T-helper 17 cell (primary cell): ENCODE measurements at regions not wholly inside any gene's neighbourhood (a gene's known extent, or its start where the extent isn't known, plus 50 kb on each side); places are given as distances from the start of the nearest gene placed in this dataset.

Experiments used
- ATAC-seq: fragments of 150-1000 bp; cut with Tn5 transposase; 2 replicates; pipeline ENCODE4 v1.10.0; 2021; ENCODE audit warnings: mild to moderate bottlenecking, moderate library complexity
- DNase-seq, 3 donors: peaks; one replicate each; pipeline versions ENCODE4 v3.0.0 to v3.0.0-alpha.2; 2020 to 2021
- H3K9me3 ChIP-seq: one replicate; pipeline ENCODE4 v1.7.0; 2013; ENCODE audit warnings: low read length, mild to moderate bottlenecking; ENCODE audit not compliant: control insufficient read depth, poor library complexity, severe bottlenecking
- H3K27ac Mint-ChIP-seq: one replicate; pipeline ENCODE4 v1.8.0; 2022; ENCODE audit warnings: mild to moderate bottlenecking, moderate library complexity, mixed read lengths
- H3K27me3 Mint-ChIP-seq: one replicate; pipeline ENCODE4 v1.8.0; 2022; ENCODE audit warnings: mixed read lengths
- H3K36me3 Mint-ChIP-seq: one replicate; pipeline ENCODE4 v1.8.0; 2022; ENCODE audit warnings: low read depth, mixed read lengths
- H3K4me1 Mint-ChIP-seq: one replicate; pipeline ENCODE4 v1.8.0; 2022; ENCODE audit warnings: mild to moderate bottlenecking, mixed read lengths
- H3K4me3 Mint-ChIP-seq: one replicate; pipeline ENCODE4 v1.8.0; 2022; ENCODE audit warnings: mild to moderate bottlenecking, moderate library complexity, mixed read lengths

DNA sequence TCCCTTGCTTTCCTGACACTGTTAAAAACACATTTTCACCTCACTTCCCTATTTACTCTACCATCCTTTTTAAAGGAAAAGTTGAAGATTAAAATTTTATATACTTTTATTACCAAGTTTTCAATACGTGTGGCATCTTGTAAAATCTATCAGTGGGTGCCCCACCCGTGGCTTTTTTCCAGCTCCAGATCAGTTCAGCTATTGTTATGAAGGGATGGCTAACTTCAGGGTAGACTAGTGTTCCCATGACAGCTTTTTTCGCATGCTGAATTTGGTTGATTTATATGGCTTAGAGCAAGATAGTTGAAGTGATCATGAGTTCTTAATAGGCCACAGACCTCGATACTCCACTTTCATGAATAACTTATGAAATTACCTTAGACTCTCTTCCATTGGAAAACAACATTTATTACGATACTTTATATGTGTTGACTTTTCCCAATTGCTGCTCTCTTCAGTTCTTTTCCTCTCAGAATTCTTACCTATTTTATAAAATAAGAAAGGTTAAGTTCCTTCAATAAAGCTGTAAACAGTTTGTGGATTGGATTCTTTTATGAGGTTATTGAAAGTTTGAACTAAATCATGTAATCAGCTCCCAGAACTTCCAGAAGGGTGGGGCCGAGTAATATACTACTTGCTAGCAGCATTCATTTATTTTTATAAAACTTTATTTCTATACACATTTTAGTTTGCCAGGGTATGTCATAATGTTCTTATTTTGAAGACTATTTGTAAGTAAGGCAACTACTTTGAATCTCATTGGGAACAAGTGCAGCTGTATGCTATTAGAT lies 680.9 kb downstream of the SATB2 start:
- H3K27me3 Mint-ChIP-seq, result peaks cover 7% of the 10 kb centered on the region
- H3K4me1 Mint-ChIP-seq, result no peaks in the 10 kb centered on the region
- H3K36me3 Mint-ChIP-seq, result no peaks in the 10 kb centered on the region
- DNase-seq, result no peak
- no peaks in the 10 kb centered on the region for H3K9me3 ChIP-seq
- H3K4me3 Mint-ChIP-seq, result no peak overlapping the region
- no peak for ATAC-seq
- H3K27ac Mint-ChIP-seq, result no peak overlapping the region

DNA sequence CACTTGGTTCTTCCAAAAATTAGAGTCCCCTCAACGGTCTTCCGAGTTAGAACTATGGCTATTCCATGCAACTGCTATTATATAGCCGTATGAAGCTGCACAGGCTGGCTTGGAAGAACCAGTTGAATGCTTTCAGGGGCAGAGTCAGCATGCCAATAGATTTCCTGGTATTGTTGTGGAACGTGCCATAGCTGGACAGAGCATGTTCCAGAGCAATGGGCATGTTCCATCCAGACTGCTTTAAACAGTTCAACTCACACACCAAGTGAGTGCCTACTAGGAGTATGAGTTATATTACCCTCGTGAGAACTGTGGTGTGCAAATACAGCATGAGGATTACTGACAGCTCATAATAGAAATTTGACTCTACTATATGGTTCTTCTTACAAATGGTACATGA lies 682.0 kb downstream of the SATB2 start:
- Mint-ChIP-seq H3K27me3 (peaks cover 7% of the 10 kb centered on the region), H3K4me3 (no peak overlapping the region), H3K36me3 (no peaks in the 10 kb centered on the region), H3K4me1 (no peaks in the 10 kb centered on the region), H3K27ac (no peak overlapping the region)
- DNase-seq (no peak), ATAC-seq (no peak)
- no peaks in the 10 kb centered on the region for H3K9me3 ChIP-seq

DNA sequence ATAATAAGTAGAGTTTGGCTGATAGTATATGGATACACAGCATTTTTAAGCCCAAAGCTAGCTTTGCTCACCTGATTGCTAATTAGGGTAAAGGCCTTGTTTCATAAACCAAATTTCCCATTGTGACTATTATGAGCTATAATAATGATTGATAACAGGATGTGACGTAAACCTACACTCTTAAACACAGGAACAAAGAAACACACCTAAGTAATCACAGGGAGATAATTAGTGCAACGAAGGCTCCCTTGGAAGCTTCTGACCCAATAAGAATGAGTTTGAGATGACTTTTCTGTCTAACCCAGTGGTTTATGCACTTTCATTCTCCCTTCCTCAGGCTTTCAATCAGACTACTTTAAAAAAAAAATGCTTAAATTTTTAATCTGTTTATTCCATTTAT lies 683.2 kb downstream of the SATB2 start:
- H3K4me3 Mint-ChIP-seq, result no peak overlapping the region

DNA sequence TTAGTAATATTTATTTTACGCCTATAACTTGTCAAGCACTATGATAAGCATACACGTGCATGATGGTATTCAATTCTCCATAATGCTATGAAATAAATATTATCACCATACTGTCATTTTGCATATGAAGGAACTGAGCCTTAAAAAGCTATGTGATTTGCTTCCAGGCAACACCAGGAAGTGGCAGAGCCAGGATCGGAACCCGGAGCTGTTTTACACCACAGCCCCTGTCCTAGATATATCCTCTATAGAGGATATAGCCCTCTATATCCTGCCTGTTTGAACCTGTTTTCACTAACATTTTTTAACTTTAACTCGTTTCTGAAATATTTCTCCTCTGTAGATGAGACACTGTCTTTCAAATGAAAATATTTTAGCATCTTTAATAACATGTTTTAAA lies 690.0 kb downstream of the SATB2 start:
- Mint-ChIP-seq H3K36me3 (no peaks in the 10 kb centered on the region), H3K27ac (no peak overlapping the region), H3K4me1 (no peaks in the 10 kb centered on the region), H3K27me3 (peaks cover 8% of the 10 kb centered on the region), H3K4me3 (no peak overlapping the region)
- no peaks in the 10 kb centered on the region for H3K9me3 ChIP-seq
- ATAC-seq (no peak), DNase-seq (no peak)

More for the DNA sequence above, 683.2 kb downstream of the SATB2 start:
- Mint-ChIP-seq H3K4me1 (no peaks in the 10 kb centered on the region), H3K36me3 (no peaks in the 10 kb centered on the region), H3K27ac (no peak overlapping the region), H3K27me3 (no peaks in the 10 kb centered on the region)
- DNase-seq (no peak), ATAC-seq (no peak)
- H3K9me3 ChIP-seq, result no peaks in the 10 kb centered on the region

DNA sequence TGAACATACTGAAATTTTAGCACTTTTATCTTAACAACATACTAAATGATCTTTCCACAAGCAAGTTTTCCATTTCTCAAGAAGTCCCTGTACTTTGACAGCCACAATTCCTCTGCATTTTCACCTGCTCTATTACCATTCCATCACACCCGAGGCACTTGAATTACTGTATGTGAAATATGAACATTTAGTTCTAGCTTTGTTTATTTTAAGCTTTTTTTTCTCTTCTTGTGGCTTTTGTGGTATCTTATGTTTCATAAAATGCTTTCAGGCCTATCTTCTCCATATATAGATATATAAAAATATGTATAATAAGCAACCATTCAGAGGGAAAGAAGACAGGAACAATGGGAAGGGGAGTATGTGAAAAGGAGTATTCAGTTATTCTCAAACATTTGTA lies 693.9 kb downstream of the SATB2 start:
- H3K9me3 ChIP-seq, result no peaks in the 10 kb centered on the region
- no peak overlapping the region for H3K27ac Mint-ChIP-seq
- ATAC-seq (no peak), DNase-seq (no peak)
- no peak overlapping the region for H3K4me3 Mint-ChIP-seq
- H3K4me1 Mint-ChIP-seq, result no peaks in the 10 kb centered on the region
- H3K36me3 Mint-ChIP-seq, result no peaks in the 10 kb centered on the region
- peaks cover 8% of the 10 kb centered on the region for H3K27me3 Mint-ChIP-seq

DNA sequence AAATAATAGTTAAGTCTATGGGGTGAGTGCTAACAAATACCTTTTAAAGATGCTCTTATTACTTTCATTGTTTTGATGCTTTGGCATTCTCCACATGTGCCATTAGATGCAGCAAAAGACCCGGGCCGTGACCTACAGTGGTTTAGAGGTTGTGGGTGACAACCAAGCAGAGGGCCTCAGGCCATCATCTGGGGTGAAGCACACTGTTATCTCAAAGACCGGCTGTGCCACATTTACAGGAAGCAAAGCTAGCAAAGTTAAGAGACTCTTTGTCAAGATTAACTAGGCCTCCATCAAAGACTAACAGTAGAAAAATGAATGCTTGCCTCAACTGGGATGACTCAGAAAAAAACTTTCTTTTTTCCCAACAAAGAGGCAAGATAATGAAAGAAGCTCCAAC lies 695.3 kb downstream of the SATB2 start:
- Mint-ChIP-seq H3K4me1 (no peaks in the 10 kb centered on the region), H3K4me3 (no peak overlapping the region), H3K27me3 (peaks cover 8% of the 10 kb centered on the region), H3K36me3 (no peaks in the 10 kb centered on the region), H3K27ac (no peak overlapping the region)
- no peaks in the 10 kb centered on the region for H3K9me3 ChIP-seq
- DNase-seq (no peak), ATAC-seq (no peak)

DNA sequence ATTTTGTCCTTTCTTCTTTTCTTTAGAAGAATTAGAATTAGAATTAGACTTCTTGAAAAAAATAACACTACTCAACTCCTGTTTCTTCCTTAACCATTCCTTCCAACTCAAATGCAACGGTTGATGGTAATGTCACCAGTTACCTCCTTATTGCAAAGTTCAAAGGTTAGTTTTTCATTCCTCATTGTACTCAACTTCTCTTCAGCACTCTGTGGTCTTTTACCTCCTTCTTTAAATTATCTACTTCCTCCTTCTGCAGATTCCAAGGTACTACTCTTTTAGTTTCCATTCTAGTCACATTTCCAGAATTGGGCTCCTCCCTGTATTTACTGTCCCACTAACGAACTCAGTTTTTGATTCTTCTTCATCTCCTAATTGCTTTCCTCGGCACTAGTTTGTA lies 700.7 kb downstream of the SATB2 start:
- Mint-ChIP-seq H3K4me3 (no peak overlapping the region), H3K27me3 (no peaks in the 10 kb centered on the region), H3K36me3 (no peaks in the 10 kb centered on the region), H3K27ac (no peak overlapping the region), H3K4me1 (no peaks in the 10 kb centered on the region)
- ATAC-seq (no peak), DNase-seq (no peak)
- no peaks in the 10 kb centered on the region for H3K9me3 ChIP-seq

DNA sequence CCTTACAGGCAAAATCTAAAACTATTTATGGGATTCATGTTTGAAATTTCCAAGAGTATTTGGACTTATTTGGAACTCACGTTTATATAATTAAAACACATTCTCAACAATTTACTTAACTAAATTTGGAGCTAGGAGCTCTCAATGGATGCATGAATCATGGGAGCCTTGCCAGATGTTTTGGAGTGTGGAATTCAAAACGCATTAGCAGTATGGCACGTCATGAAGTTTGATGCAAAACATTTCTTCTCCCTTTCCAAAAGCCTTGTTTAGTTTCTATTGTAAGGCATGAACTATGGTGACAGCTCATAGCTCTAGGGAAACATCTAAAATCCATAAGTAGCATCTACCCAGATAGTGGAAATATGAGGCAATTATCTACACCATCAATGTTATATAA lies 701.6 kb downstream of the SATB2 start:
- ATAC-seq, result no peak
- no peaks in the 10 kb centered on the region for H3K9me3 ChIP-seq
- H3K27ac Mint-ChIP-seq, result no peak overlapping the region
- no peak for DNase-seq
- no peaks in the 10 kb centered on the region for H3K27me3 Mint-ChIP-seq
- no peaks in the 10 kb centered on the region for H3K4me1 Mint-ChIP-seq
- H3K4me3 Mint-ChIP-seq, result no peak overlapping the region
- H3K36me3 Mint-ChIP-seq, result no peaks in the 10 kb centered on the region

DNA sequence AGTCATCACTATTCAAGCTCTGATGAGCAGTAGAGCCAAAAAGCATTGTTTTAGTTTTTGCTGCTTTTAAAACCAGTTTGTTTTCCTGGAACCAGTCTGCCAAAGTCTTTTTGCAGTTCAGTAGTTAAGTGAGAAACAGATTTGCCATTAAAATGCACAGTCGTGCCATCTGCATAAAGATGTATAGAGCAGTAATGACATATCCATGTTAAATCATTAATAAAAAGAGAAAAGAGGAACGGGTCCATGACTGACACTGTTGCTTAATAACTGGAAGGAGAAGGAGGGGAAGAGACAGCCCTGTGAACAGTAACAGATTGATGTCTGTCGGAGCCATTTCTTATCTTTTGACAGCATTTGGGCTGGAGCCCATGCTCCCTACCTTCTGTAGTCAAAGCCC lies 704.6 kb downstream of the SATB2 start:
- ATAC-seq (no peak), DNase-seq (no peak)
- no peaks in the 10 kb centered on the region for H3K36me3 Mint-ChIP-seq
- H3K27ac Mint-ChIP-seq, result no peak overlapping the region
- H3K4me3 Mint-ChIP-seq, result no peak overlapping the region
- H3K9me3 ChIP-seq, result no peaks in the 10 kb centered on the region
- H3K27me3 Mint-ChIP-seq, result no peaks in the 10 kb centered on the region
- no peaks in the 10 kb centered on the region for H3K4me1 Mint-ChIP-seq

DNA sequence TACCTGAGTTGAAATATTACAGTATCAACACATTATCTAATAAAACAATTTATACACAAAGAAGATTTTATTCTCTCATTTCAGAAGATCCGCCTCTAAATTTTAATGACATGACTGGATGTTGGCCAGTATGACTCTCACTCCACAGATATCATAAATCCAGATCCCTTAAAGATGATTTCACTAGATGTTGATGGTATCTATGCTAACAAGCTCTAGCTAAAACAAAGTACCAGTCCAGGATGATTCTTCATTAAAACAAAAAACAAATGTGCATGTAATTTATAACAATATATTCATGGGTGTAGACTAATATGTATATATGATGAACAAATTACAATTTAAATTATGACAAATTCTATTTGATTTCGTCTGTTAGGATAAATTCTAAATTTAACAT lies 708.4 kb downstream of the SATB2 start:
- no peaks in the 10 kb centered on the region for H3K9me3 ChIP-seq

DNA sequence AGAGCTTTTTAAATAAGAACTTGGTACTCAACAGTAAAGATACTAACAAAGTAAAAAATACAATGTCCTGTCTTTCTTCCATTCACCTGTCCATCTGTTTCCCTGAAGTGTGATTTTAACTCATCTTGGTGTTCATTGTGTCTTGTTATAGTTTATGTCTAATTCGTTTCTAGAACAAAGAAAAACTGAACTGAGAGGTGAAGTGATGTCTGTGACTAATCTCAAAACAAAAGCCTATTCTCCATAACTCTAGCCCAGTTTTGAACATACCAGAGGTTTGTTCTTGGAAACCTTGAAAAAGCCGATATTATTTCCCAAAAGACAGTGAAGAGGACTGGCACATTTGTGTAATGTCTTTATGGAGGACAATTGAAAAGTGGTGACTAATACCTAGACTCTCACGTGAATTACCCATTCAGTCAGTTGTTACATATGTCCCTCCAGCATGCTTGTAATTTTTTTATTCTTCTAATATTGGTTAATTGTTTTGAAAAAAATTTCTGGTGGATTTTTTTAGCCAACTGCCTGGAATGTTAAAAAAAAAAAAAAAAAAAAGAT lies 725.8 kb downstream of the SATB2 start:
- ATAC-seq (no peak), DNase-seq (no peak)
- Mint-ChIP-seq H3K4me1 (no peaks in the 10 kb centered on the region), H3K36me3 (no peaks in the 10 kb centered on the region), H3K4me3 (no peak overlapping the region), H3K27me3 (no peaks in the 10 kb centered on the region), H3K27ac (no peak overlapping the region)
- no peaks in the 10 kb centered on the region for H3K9me3 ChIP-seq

More for the DNA sequence above, 708.4 kb downstream of the SATB2 start:
- Mint-ChIP-seq H3K4me1 (no peaks in the 10 kb centered on the region), H3K27me3 (peaks cover 8% of the 10 kb centered on the region), H3K4me3 (no peak overlapping the region), H3K36me3 (no peaks in the 10 kb centered on the region), H3K27ac (no peak overlapping the region)
- ATAC-seq (no peak), DNase-seq (no peak)

DNA sequence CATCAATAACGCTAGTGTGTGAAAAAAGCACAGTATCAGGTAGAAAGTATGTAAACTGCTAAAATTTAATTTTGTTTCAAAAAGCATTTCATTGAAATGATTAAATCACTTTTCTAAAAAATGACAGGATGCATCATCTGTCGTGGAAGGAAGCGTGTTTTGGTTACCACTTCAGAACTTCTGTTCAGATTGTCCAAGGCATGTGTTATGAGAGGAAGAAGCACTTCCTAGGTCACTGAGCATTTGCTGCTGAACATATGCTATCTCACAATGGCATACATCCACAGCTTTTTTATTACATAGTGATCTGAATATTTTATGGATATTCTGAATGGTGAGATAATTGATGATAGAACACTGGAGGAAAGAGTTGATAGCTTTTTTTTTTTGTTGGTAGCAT lies 737.5 kb downstream of the SATB2 start:
- H3K27ac Mint-ChIP-seq, result no peak overlapping the region
- ATAC-seq (no peak), DNase-seq (no peak)
- no peaks in the 10 kb centered on the region for H3K27me3 Mint-ChIP-seq
- no peaks in the 10 kb centered on the region for H3K9me3 ChIP-seq
- no peaks in the 10 kb centered on the region for H3K4me1 Mint-ChIP-seq
- no peaks in the 10 kb centered on the region for H3K36me3 Mint-ChIP-seq
- no peak overlapping the region for H3K4me3 Mint-ChIP-seq

DNA sequence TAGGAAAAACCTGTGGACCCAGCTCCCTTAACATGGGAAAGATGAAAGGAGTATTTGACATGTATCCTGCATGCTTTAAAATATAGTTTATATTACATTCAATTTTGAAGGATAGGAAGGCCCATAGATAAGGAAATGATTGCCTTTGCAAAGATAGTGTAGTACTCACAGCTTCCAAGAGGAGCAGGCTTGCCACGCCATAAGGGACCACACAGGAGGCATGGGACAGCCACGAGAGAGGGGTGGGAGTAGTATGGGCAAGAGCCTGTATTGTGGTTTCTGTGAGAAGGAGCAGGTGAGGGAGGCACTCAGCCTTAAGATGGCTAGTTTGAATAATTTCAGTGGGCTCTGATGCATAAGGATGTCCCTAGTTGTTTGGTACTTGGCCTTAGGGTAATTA lies 740.3 kb downstream of the SATB2 start:
- Mint-ChIP-seq H3K27me3 (no peaks in the 10 kb centered on the region), H3K4me3 (no peak overlapping the region), H3K4me1 (no peaks in the 10 kb centered on the region), H3K36me3 (no peaks in the 10 kb centered on the region), H3K27ac (no peak overlapping the region)
- DNase-seq, result no peak
- no peaks in the 10 kb centered on the region for H3K9me3 ChIP-seq
- no peak for ATAC-seq

DNA sequence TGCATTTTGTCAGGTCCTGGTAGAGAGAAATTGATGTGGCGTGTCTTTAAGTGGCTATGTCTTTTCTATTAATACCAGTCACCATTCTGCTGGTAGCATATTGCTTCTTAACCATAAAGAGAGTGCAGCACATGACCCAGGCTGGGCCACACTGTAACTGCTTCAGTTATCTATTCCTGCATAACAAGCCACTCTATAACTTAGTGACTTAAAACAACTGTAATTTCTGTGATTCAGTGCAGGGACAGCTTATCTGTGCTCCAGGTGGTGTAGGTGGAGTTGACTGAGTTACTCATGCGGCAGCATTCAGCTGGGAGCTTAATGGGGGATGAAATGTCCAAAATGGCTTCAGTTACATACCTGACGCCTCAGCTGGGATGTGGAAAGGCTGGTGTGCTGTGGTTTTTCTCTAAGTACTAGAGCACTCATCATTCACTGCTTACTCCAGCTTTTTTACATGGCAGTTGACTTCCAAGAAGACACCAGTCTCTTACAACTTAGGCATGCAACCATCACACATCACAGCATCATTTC lies 742.4 kb downstream of the SATB2 start:
- Mint-ChIP-seq H3K27ac (no peak overlapping the region), H3K4me3 (no peak overlapping the region), H3K27me3 (no peaks in the 10 kb centered on the region), H3K4me1 (no peaks in the 10 kb centered on the region), H3K36me3 (no peaks in the 10 kb centered on the region)
- ATAC-seq (no peak), DNase-seq (no peak)
- no peaks in the 10 kb centered on the region for H3K9me3 ChIP-seq
